ENCODE measurements at regions not wholly inside any gene's neighbourhood (a gene's known extent, or its start where the extent isn't known, plus 50 kb on each side); places are given as distances from the start of the nearest gene placed in this dataset.
"Not testable (repeated sequence)": the region's sequence is repeated elsewhere in the genome, so short reads cannot be mapped to it uniquely, and the experiment has no call there.

DNA sequence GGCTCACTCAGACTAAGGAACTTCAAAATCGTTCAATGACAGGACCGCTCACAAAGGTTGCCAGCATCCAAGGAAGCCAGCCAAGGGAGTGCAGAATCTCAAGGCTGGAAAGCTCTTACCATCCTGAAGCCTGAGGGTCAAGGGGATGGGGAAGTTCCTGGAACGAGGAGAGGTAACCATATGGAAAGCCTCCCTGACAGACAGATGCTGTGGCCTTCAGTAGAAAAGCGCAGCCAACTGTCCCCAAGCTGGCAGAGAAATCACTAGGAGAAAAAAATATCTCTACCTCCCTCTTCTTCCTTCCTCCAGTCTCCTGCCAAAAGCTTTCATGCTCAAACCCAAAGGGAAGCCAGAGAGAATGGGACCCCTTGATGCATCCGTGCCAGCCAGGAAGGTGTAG is 90.5 kb upstream of the RANBP3L start:
- no peak for ATAC-seq

DNA sequence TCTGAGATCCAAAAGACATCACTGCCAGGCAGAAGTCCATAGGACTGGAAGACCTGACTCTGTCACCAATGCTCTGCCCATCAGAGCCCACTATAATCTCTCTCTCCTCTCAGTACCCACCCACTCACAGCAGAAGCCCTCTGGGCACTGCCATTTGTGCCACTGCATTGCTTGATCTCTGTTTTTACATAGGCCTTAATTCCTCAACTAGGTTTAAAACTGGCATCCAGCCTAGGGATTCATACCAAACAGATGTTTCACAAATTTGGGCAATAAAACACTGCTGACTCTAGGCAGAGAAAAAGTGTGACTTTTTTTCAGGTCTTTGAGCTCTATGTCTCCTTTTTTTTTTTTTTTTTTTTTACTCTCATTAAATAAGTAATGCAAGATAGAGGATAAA is 91.1 kb upstream of the RANBP3L start:
- ATAC-seq: no peak

GRCh38 chr5:36393656-36394428 is 92.1 kb upstream of the RANBP3L start:
- ATAC-seq: no peak

DNA sequence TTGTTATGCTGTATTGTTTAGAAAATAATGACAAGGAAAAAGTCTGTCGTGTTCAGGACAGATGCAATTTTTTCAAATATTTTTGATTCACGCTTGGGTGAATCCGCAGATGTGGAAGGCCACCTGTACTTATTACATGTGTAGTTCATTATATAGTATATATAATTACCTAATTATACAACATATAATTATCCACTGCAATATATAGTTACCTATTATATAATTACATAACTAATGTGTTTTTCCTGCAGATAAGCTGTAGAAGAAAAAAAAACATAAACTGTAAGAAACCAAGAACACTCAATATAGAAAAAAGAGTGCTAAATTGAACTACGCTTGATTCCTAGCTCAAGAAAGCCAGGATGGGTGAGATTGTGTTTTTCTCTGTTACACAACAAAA is 93.6 kb upstream of the RANBP3L start:
- no peak for ATAC-seq

GRCh38 chr5:36395947-36396346 is 94.2 kb upstream of the RANBP3L start:
- not testable (repeated sequence) for ATAC-seq

DNA sequence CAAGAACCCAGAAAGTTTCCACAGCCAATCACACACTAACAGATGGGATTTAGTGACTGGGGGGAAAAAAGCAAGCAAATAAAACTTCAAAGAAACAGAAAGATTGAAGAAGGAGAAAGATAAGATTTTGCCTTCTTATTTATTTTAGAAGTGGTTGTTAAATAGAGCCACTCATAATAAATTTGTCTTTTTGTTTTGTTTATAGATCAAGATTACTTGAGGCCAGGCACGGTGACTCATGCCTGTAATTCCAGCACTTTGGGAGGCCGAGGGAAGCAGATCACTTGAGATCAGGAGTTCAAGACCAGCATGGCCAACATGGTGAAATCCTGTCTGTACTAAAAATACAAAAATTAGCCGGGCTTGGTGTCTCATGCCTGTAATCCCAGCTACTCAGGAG is 94.9 kb upstream of the RANBP3L start:
- ATAC-seq: no peak

- peak; percentile 31 for ATAC-seq
These were observed 96.3 kb upstream of the RANBP3L start for GRCh38 chr5:36397901-36398536.

DNA sequence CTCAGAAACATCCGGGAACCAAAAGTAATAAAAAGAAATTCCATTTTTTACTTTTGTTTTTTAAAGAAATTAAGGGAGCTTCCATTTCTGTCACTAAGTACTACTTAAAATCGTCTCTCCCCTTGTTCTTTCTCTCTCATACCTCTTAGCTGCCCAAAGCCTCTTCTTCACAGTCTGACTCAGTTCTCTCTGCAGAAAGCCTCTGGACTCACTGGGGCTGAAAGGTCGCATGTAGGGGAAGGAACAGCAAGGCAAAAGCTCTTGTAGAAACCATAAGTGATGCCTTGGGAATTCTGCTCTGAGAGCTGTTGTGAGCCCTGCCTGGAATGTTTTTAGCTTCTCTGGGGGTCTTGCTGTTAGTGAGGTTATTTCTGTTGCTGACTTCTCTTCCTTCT is 100.8 kb upstream of the RANBP3L start:
- no peak for ATAC-seq

- ATAC-seq: no peak
These were observed 102.1 kb upstream of the RANBP3L start for GRCh38 chr5:36403632-36404311.

DNA sequence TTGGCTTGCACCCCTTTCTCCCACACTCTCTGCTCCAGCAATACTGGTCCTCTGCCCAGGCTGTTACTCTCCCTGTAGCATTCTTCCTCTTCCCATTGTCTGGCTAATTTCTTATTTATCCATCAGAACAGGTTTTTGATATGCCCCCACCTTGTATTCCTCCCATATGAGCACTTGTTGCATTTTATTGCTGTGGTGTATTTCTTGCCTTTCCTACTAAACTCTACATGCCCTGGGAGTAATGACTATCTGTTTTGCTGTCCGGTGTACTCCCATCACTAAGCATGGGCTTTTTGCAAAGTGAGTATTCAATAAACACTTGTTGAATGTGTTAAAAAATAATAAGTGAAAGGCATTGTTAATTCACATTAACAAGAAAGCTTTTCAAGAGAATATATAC is 104.3 kb upstream of the RANBP3L start:
- no peak for ATAC-seq

GRCh38 chr5:36407396-36407795 is 105.7 kb upstream of the RANBP3L start:
- ATAC-seq: no peak

DNA sequence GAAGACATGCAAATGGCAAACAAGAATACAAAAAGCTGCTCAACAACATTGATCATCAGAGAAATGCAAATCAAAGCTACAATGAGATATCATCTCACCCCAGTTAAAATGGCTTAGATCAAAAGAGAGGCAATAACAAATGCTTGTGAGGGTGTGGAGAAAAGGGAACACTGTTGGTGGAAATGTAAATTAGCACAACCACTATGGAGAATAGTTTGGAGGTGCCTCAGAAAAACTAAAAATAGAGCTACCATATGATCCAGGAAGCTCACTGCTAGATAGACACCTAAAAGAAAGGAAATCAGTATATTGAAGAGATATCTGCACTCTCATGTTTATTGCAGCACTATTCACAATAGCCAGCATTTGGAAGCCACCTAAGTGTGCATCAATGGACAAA is 108.0 kb upstream of the RANBP3L start:
- ATAC-seq: not testable (repeated sequence)

DNA sequence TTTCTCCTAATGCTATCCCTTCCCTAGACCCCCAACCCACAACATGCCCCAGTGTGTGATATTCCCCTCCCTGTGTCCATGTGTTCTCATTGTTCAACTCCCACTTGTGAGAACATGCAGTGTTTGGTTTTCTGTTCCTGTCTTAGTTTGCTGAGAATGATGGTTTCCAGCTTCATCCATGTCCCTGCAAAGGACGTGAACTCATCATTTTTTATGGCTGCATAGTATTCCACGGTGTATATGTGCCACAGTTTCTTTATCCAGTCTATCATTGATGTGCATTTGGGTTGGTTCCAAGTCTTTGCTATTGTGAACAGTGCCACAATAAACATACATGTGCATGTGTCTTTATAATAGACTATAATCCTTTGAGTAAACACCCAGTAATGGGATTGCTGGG is 109.0 kb upstream of the RANBP3L start:
- not testable (repeated sequence) for ATAC-seq

DNA sequence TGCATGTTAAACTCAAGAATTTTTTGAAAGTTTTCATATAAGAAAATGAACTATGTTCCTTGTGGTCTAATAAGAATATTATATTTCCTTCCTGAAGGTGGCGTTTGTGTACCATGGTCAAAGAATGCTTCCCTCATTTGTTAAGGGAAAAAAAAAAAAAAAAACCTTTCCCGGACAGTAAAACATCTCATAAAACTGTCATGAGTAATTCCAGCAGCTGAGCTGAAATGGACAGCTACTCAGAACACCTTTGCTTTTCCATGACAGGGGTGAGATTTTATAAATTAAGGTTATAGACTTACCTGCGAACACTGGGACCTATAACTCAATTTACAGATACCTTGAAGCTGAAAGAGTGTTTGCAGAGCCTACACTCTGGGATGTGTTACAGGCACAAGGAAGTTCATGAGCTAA is 113.2 kb upstream of the RANBP3L start:
- ATAC-seq: peak; percentile 28

GRCh38 chr5:36416605-36417004 is 114.9 kb upstream of the RANBP3L start:
- ATAC-seq: no peak

DNA sequence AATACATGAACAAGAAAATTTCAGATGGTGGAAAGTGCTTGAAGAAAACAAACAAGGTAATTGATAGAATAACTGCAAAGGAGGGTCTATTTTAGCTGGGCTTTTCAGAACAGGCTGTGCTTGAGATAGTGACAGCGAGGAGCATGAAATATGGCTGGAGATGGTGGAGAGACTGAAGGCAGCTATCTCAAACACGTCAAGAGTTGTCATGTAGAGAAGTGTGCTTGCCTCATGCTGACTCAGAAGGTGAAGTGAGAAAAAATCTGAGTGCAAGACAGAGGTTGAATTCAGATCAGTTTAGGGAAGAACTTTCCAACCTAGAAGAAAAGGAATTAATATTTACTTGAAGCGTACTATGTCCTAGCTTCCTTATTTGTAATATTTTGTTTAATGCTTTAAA is 115.5 kb upstream of the RANBP3L start:
- peak; percentile 38 for ATAC-seq

DNA sequence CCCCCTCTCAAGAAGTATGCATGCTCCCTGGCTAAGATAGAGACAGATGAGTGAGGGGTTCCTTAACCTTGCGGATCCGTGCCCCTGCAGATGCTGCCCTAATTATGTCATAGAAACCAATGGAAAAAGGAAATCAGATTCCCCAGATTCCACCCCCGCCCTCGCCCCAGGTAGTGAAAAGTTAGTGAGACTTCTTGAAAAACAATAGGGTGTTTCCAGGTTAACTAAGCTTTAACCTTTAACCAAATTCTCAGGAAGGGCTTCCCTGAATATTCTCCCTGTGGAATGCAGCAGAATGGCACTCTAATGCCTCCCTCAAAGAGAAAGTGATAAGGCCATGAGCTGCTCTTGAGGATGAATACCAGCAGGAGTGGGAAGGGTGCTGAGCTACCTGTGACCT is 116.0 kb upstream of the RANBP3L start:
- peak; percentile 30 for ATAC-seq

GRCh38 chr5:36418152-36418979 is 116.7 kb upstream of the RANBP3L start:
- ATAC-seq: peak; percentile 89

DNA sequence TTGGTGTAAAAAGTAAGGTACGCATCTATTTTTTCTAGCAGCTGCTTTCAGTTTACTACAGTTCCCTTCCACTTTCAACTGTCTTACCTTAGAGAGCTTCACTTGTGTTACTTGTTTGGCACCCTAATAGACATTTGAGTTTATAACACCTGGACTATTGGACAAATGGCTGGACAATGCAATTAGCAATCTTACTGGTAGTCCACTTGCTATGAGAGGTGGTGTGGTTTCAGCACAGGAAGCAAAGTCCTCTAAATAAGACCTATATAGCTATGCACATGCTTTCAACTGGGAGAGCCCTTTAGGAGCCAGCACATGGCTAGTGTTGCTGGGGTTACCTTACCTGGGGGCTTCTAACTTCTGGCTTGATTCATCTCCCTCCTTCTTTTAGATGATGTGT is 119.6 kb upstream of the RANBP3L start:
- no peak for ATAC-seq

- ATAC-seq: peak; percentile 70
These were observed 121.2 kb upstream of the RANBP3L start for GRCh38 chr5:36422952-36423351.

DNA sequence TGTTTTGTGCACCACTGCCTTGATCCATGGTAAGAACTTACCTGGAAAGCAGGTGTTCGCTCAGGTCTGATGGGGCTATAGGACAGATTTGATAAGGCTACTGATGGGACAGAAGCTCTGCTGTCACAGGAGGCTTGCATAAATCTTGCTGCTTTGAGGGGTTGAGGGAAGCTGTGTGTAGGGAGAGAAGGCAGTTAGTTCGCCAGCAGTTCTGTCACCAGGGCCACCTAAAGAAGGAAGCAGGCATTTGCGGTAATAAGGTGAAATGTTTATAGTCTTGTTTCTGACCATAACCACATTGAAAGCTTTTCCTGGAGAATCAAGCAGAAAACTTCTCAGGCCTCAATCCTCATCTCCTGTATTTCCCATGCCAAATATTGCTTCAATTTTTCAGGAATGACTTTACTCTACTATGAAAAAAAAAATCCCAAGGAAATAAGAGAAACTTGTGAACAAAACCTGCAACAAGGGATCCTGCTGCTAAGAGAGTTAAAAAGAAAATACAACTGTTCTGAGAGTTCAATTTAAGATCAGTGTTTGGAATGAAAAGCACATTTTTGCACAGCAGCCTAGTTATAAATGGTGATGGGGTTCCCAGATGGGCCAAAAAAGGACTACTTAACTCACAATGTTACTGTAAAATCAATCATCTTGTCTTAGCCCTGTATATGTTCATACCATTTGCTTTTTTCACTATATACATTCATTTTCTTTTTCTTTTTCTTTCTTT is 122.0 kb upstream of the RANBP3L start:
- ATAC-seq: no peak

DNA sequence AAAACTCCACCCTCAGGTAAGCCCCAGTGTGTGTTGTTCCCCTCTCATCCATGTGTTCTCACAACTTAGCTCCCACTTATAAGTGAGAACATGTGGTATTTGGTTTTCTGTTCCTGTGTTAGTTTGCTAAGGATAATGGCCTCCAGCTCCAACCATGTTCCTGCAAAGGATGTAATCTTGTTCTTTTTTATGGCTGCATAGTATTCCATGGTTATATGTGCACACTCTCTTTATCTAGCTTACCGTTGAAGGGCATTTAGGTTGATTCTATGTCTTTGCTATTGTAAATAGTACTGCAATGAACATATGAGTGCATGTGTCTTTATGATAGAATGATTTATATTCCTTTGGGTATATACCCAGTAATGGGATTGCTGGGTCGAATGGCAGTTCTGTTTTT is 124.4 kb upstream of the RANBP3L start:
- ATAC-seq: not testable (repeated sequence)
